ENCODE measurements at regions not wholly inside any gene's neighbourhood (a gene's known extent, or its start where the extent isn't known, plus 50 kb on each side); places are given as distances from the start of the nearest gene placed in this dataset.
"Not testable (repeated sequence)": the region's sequence is repeated elsewhere in the genome, so short reads cannot be mapped to it uniquely, and the experiment has no call there.

DNA sequence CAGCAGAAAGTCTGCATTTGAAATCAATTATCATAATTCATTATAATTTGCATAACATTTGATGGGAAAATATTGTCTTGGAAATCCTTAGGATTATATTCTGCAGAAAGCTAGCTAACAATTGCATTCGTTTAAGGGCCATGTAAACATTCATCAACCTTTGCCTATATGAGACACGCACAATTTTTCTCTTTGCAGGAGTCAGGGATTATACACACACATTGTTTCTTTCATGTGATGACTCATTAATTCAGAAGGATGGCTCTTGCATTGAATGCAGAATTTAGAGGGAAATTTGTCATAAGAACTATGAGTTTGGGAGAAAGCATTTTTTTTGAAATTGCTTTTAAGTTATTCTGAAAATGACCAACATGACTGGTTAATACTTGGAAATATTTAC is 844.7 kb downstream of the DIPK2A start:
- Histone ChIP-seq H3K27me3 (ENCODE audit: insufficient read depth, insufficient read length) (no peaks in the 10 kb centered on the region), H3K36me3 (ENCODE audit: insufficient read depth, insufficient read length, low read length) (no peaks in the 10 kb centered on the region), H3K4me1 (ENCODE audit: insufficient read depth, insufficient read length) (no peaks in the 10 kb centered on the region), H3K9ac (ENCODE audit: insufficient read length, low read depth) (no peak overlapping the region), H3K4me3 (ENCODE audit: insufficient read length, low read depth) (no peak overlapping the region), H3K9me3 (ENCODE audit: insufficient read depth, low read length) (no peaks in the 10 kb centered on the region)
- DNase-seq (ENCODE audit: low read depth, low spot score), result no peak
- TF ChIP-seq YY1 (IDR thresholded peaks at IDR 0.05; ENCODE audit: insufficient read depth, insufficient read length) (no peak), SUZ12 (IDR thresholded peaks at IDR 0.05; ENCODE audit: extremely low read depth, insufficient read depth, insufficient read length) (no peak), ZNF274 (IDR thresholded peaks at IDR 0.05; ENCODE audit: low read depth, low read length) (no peak)

DNA sequence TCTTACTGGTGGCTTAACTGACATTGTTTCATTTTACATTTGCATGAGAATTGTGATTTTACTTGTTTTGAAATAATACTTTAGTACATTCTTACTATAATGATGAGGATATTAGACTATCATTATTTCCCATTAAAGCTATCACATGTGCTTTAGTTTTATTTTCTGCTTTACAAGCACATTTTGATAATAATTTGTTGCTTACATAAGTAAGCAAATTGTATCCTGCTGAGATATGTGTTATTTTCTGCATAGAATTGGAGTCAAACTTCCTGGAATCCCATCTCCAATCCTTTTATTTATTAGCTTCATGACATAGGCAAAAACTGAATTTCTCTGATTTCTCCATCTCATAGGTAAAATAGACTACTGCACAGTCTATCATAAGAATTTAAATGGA is 847.4 kb downstream of the DIPK2A start:
- H3K36me3 ChIP-seq (ENCODE audit: insufficient read depth, insufficient read length, low read length), result no peaks in the 10 kb centered on the region
- no peak overlapping the region for H3K9ac ChIP-seq (ENCODE audit: insufficient read length, low read depth)
- no peaks in the 10 kb centered on the region for H3K4me1 ChIP-seq (ENCODE audit: insufficient read depth, insufficient read length)
- H3K27me3 ChIP-seq (ENCODE audit: insufficient read depth, insufficient read length), result no peaks in the 10 kb centered on the region
- no peak for DNase-seq (ENCODE audit: low read depth, low spot score)
- no peak overlapping the region for H3K4me3 ChIP-seq (ENCODE audit: insufficient read length, low read depth)
- TF ChIP-seq SUZ12 (IDR thresholded peaks at IDR 0.05; ENCODE audit: extremely low read depth, insufficient read depth, insufficient read length) (no peak), ZNF274 (IDR thresholded peaks at IDR 0.05; ENCODE audit: low read depth, low read length) (no peak), YY1 (IDR thresholded peaks at IDR 0.05; ENCODE audit: insufficient read depth, insufficient read length) (no peak)
- H3K9me3 ChIP-seq (ENCODE audit: insufficient read depth, low read length), result no peaks in the 10 kb centered on the region

DNA sequence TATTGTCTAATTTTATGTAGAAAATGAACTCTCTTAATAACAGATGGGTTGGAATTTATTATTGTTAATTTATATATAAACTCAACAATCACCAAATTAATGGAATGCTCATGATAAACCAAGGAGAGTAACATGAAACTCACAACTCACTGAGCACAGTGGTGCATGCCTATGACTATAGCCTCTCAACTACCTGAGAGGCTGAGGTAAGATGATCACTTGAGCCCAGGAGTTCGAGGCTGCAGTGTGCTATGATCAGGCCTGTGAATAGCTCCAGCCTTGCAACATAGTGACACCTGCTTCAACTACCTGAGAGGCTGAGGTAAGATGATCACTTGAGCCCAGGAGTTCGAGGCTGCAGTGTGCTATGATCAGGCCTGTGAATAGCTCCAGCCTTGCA is 848.6 kb downstream of the DIPK2A start:
- H3K27me3 ChIP-seq (ENCODE audit: insufficient read depth, insufficient read length); H3K9ac ChIP-seq (ENCODE audit: insufficient read length, low read depth); H3K9me3 ChIP-seq (ENCODE audit: insufficient read depth, low read length); H3K4me3 ChIP-seq (ENCODE audit: insufficient read length, low read depth); H3K36me3 ChIP-seq (ENCODE audit: insufficient read depth, insufficient read length, low read length); H3K4me1 ChIP-seq (ENCODE audit: insufficient read depth, insufficient read length); DNase-seq (ENCODE audit: low read depth, low spot score): not testable (repeated sequence)

DNA sequence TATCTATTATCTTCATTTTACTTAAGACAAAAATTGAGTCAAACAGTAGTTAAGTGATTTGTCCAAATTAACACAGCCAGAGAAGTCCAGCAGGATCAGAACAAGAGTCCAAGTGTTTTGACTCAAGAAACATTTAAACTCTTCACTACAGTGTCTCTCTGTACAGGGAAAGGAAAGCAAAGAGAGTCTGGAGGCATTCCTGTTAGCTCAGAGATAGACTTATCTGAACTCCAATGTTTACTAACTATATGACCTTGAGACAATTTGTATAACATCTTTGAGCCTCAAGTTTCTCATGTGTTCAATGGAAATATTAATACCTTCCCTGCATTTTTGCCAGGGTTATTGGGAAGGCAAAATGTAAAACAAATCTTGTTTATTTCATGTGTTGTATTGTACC is 849.1 kb downstream of the DIPK2A start:
- Histone ChIP-seq H3K4me1 (ENCODE audit: insufficient read depth, insufficient read length) (no peaks in the 10 kb centered on the region), H3K9me3 (ENCODE audit: insufficient read depth, low read length) (no peaks in the 10 kb centered on the region), H3K4me3 (ENCODE audit: insufficient read length, low read depth) (no peak overlapping the region), H3K9ac (ENCODE audit: insufficient read length, low read depth) (no peak overlapping the region), H3K36me3 (ENCODE audit: insufficient read depth, insufficient read length, low read length) (no peaks in the 10 kb centered on the region), H3K27me3 (ENCODE audit: insufficient read depth, insufficient read length) (no peaks in the 10 kb centered on the region)
- DNase-seq (ENCODE audit: low read depth, low spot score), result no peak
- TF ChIP-seq SUZ12 (IDR thresholded peaks at IDR 0.05; ENCODE audit: extremely low read depth, insufficient read depth, insufficient read length) (no peak), ZNF274 (IDR thresholded peaks at IDR 0.05; ENCODE audit: low read depth, low read length) (no peak), YY1 (IDR thresholded peaks at IDR 0.05; ENCODE audit: insufficient read depth, insufficient read length) (no peak)

DNA sequence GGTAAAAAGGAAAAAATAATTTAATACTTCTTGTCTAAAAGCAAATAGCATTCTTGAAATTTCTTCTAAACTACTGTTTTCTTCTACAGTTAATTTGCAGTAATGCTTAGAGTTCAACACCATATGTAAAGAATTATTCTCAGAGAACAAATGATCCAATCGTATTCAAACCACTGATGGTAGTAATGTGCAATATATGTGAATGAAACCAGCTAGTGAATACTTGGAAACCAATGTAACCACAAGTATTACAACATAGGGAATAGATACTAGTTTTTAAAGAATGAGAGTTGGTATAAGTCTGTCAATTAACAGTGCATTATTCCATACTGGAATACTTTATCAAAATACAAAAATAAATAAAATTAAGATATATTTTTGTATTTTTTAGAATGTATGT is 850.0 kb downstream of the DIPK2A start:
- no peak for TF ChIP-seq ZNF274 (IDR thresholded peaks at IDR 0.05; ENCODE audit: low read depth, low read length)
- no peak for TF ChIP-seq SUZ12 (IDR thresholded peaks at IDR 0.05; ENCODE audit: extremely low read depth, insufficient read depth, insufficient read length)
- no peak for TF ChIP-seq YY1 (IDR thresholded peaks at IDR 0.05; ENCODE audit: insufficient read depth, insufficient read length)
- Histone ChIP-seq H3K36me3 (ENCODE audit: insufficient read depth, insufficient read length, low read length) (no peaks in the 10 kb centered on the region), H3K4me1 (ENCODE audit: insufficient read depth, insufficient read length) (no peaks in the 10 kb centered on the region), H3K9me3 (ENCODE audit: insufficient read depth, low read length) (no peaks in the 10 kb centered on the region), H3K27me3 (ENCODE audit: insufficient read depth, insufficient read length) (no peaks in the 10 kb centered on the region), H3K4me3 (ENCODE audit: insufficient read length, low read depth) (no peak overlapping the region), H3K9ac (ENCODE audit: insufficient read length, low read depth) (no peak overlapping the region)
- no peak for DNase-seq (ENCODE audit: low read depth, low spot score)

DNA sequence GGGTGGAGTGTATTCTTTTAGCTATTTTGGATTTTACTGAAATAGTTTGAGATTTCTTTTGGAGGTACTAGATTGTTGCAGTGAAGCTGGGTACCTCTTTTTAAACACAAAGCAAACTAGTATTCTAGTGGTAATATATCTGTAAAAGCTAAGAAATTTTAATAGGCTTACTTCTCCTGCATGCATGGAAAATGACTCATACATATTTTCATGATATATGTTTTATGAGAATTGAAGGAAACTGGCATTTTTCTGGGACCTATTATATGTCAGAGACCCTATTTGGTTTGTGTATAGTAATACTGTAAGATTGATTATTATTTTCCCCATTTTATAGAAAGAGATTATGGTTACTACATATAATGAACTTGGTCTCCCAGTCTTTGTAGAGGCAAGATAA is 851.0 kb downstream of the DIPK2A start:
- Histone ChIP-seq H3K27me3 (ENCODE audit: insufficient read depth, insufficient read length) (no peaks in the 10 kb centered on the region), H3K9ac (ENCODE audit: insufficient read length, low read depth) (no peak overlapping the region), H3K4me1 (ENCODE audit: insufficient read depth, insufficient read length) (no peaks in the 10 kb centered on the region), H3K36me3 (ENCODE audit: insufficient read depth, insufficient read length, low read length) (no peaks in the 10 kb centered on the region), H3K9me3 (ENCODE audit: insufficient read depth, low read length) (no peaks in the 10 kb centered on the region), H3K4me3 (ENCODE audit: insufficient read length, low read depth) (no peak overlapping the region)
- no peak for TF ChIP-seq SUZ12 (IDR thresholded peaks at IDR 0.05; ENCODE audit: extremely low read depth, insufficient read depth, insufficient read length)
- no peak for TF ChIP-seq ZNF274 (IDR thresholded peaks at IDR 0.05; ENCODE audit: low read depth, low read length)
- no peak for TF ChIP-seq YY1 (IDR thresholded peaks at IDR 0.05; ENCODE audit: insufficient read depth, insufficient read length)
- no peak for DNase-seq (ENCODE audit: low read depth, low spot score)

DNA sequence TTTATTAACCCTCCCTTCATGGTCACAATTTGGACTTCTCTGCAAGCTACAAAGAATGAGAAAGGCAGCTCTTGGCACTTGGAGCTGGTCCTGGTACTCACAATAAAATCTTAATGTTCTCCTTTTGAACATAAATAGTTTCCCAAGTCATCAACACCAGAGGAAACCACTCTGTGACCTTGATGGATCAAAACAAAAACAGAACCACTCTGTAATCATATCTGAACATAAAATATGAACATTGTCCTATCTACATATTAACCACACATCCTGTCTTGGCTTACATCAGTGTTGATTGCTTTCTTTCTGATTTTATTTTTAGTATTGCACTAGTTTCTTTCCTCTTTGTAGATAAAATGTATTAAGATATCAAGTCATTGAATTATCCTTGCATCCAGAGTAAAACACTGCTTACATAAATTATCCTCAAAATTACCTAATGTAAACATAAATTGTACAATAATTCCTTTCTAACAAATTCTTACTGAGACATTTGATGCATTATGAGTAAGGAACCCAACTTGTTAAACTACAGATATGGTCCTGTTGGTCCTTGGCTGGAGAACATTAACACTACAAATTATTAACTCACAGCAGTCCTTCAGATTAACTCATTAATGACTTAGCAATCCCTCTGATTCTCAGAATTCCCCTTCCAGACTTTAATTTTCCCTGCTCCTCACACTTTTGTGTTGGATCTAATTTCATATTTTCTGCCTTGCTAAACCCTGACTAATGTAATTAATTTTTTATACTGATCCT is 860.5 kb downstream of the DIPK2A start:
- H3K36me3 ChIP-seq (ENCODE audit: insufficient read depth, insufficient read length, low read length), result no peaks in the 10 kb centered on the region
- H3K9me3 ChIP-seq (ENCODE audit: insufficient read depth, low read length), result peaks cover 14% of the 10 kb centered on the region; the same call in 1 of the 2 replicates
- no peak for TF ChIP-seq SUZ12 (IDR thresholded peaks at IDR 0.05; ENCODE audit: extremely low read depth, insufficient read depth, insufficient read length)
- no peak for TF ChIP-seq YY1 (IDR thresholded peaks at IDR 0.05; ENCODE audit: insufficient read depth, insufficient read length)
- TF ChIP-seq ZNF274 (IDR thresholded peaks at IDR 0.05; ENCODE audit: low read depth, low read length), result no peak
- H3K4me1 ChIP-seq (ENCODE audit: insufficient read depth, insufficient read length), result no peaks in the 10 kb centered on the region
- H3K4me3 ChIP-seq (ENCODE audit: insufficient read length, low read depth), result no peak overlapping the region
- no peaks in the 10 kb centered on the region for H3K27me3 ChIP-seq (ENCODE audit: insufficient read depth, insufficient read length)
- H3K9ac ChIP-seq (ENCODE audit: insufficient read length, low read depth), result no peak overlapping the region
- no peak for DNase-seq (ENCODE audit: low read depth, low spot score)

Data from NT2/D1 (cell line).